ENCODE measurements at regions not wholly inside any gene's neighbourhood (a gene's known extent, or its start where the extent isn't known, plus 50 kb on each side); places are given as distances from the start of the nearest gene placed in this dataset.

- H3K4me3 ChIP-seq (ENCODE audit: low read depth, low read length, poor library complexity, severe bottlenecking): no peak overlapping the region
- no peaks in the 10 kb centered on the region for H3K27me3 ChIP-seq (ENCODE audit: insufficient read depth, low read length)
- H2AFZ ChIP-seq (ENCODE audit: low read length): no peak overlapping the region
- no peak for TF ChIP-seq EZH2 (IDR thresholded peaks at IDR 0.05; ENCODE audit: borderline replicate concordance, low read length)
- no peak for TF ChIP-seq CTCF (IDR thresholded peaks at IDR 0.05; ENCODE audit: low read length)
- H3K4me1 ChIP-seq (ENCODE audit: insufficient read depth, low read length, severe bottlenecking): no peaks in the 10 kb centered on the region
- no peaks in the 10 kb centered on the region for H4K20me1 ChIP-seq (ENCODE audit: insufficient read depth, low read length)
- H3K27ac ChIP-seq (ENCODE audit: low read depth, low read length, poor library complexity, severe bottlenecking): no peak overlapping the region
- H3K36me3 ChIP-seq (ENCODE audit: insufficient read depth, low read length): no peaks in the 10 kb centered on the region
- H3K79me2 ChIP-seq (ENCODE audit: insufficient read depth, low read length): no peaks in the 10 kb centered on the region
- no peak overlapping the region for H3K9ac ChIP-seq (ENCODE audit: low read length)
- no peaks in the 10 kb centered on the region for H3K9me3 ChIP-seq (ENCODE audit: low read length)
- H3K4me2 ChIP-seq (ENCODE audit: low read length): no peak overlapping the region
- H3F3A ChIP-seq (ENCODE audit: insufficient read depth, low read length): no peaks in the 10 kb centered on the region
- H3K9me2 ChIP-seq (ENCODE audit: low read depth, low read length): no peaks in the 10 kb centered on the region
Measured at GRCh38 chrX:69232945-69233344, 67.7 kb upstream of the PJA1 start.

DNA sequence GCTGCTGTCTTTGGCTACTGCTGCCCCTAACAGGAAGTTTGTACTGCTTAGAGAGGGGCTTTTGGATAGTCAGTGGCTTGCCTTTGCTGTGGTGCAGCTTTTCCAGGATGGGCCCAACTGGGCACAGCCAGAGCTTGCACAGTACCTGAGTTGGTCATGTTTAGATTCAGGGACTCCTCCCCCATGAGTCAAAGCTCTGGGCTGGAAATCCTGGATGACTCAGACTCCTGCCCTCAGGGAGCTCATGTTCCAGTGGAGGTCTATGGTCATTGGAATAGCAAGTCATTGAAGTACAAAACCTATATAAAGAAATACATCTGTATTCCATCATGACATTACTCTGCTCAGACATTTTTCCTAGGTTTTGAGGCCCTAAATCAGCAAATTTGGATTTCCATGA lies 66.7 kb upstream of the PJA1 start:
- H3K27me3 ChIP-seq (ENCODE audit: insufficient read depth, low read length): no peaks in the 10 kb centered on the region
- no peak overlapping the region for H3K4me3 ChIP-seq (ENCODE audit: low read depth, low read length, poor library complexity, severe bottlenecking)
- no peak overlapping the region for H2AFZ ChIP-seq (ENCODE audit: low read length)
- no peaks in the 10 kb centered on the region for H3K79me2 ChIP-seq (ENCODE audit: insufficient read depth, low read length)
- no peaks in the 10 kb centered on the region for H4K20me1 ChIP-seq (ENCODE audit: insufficient read depth, low read length)
- H3K27ac ChIP-seq (ENCODE audit: low read depth, low read length, poor library complexity, severe bottlenecking): no peak overlapping the region
- H3K36me3 ChIP-seq (ENCODE audit: insufficient read depth, low read length): no peaks in the 10 kb centered on the region
- H3K9me3 ChIP-seq (ENCODE audit: low read length): no peaks in the 10 kb centered on the region
- H3K4me2 ChIP-seq (ENCODE audit: low read length): no peak overlapping the region
- H3F3A ChIP-seq (ENCODE audit: insufficient read depth, low read length): no peaks in the 10 kb centered on the region
- H3K9ac ChIP-seq (ENCODE audit: low read length): no peak overlapping the region
- no peaks in the 10 kb centered on the region for H3K9me2 ChIP-seq (ENCODE audit: low read depth, low read length)
- TF ChIP-seq EZH2 (IDR thresholded peaks at IDR 0.05; ENCODE audit: borderline replicate concordance, low read length): no peak
- H3K4me1 ChIP-seq (ENCODE audit: insufficient read depth, low read length, severe bottlenecking): no peaks in the 10 kb centered on the region

GRCh38 chrX:69229436-69229835 lies 64.2 kb upstream of the PJA1 start:
- no peak overlapping the region for H2AFZ ChIP-seq (ENCODE audit: low read length)
- TF ChIP-seq EZH2 (IDR thresholded peaks at IDR 0.05; ENCODE audit: borderline replicate concordance, low read length): no peak
- no peak for TF ChIP-seq CTCF (IDR thresholded peaks at IDR 0.05; ENCODE audit: low read length)
- H3F3A ChIP-seq (ENCODE audit: insufficient read depth, low read length): no peaks in the 10 kb centered on the region

DNA sequence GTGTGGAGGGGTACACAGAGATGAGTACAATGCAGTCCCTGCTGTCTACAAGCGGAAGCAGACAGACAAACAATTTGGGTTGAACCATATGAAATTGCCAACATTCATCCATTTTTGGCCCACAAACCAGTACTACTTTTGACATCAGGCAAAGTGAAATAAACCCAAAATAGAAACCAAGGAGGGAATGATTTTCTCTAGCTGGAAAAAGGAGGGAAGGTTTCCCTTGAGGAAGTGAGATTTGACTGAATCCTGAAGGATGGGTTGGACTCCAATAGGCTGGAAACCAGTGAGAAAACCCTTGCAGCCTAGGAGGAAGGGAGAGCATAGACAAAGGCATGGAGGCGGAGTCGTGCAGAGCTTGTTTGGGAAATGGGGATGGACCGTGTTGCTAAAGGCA lies 63.5 kb upstream of the PJA1 start:
- no peaks in the 10 kb centered on the region for H3F3A ChIP-seq (ENCODE audit: insufficient read depth, low read length)
- H3K4me3 ChIP-seq (ENCODE audit: low read depth, low read length, poor library complexity, severe bottlenecking): no peak overlapping the region
- no peak overlapping the region for H3K4me2 ChIP-seq (ENCODE audit: low read length)

More at GRCh38 chrX:69229436-69229835, 64.2 kb upstream of the PJA1 start:
- Histone ChIP-seq H3K36me3 (ENCODE audit: insufficient read depth, low read length) (no peaks in the 10 kb centered on the region), H3K9ac (ENCODE audit: low read length) (no peak overlapping the region), H3K79me2 (ENCODE audit: insufficient read depth, low read length) (no peaks in the 10 kb centered on the region), H3K9me3 (ENCODE audit: low read length) (no peaks in the 10 kb centered on the region), H3K4me3 (ENCODE audit: low read depth, low read length, poor library complexity, severe bottlenecking) (no peak overlapping the region), H3K4me2 (ENCODE audit: low read length) (no peak overlapping the region), H4K20me1 (ENCODE audit: insufficient read depth, low read length) (no peaks in the 10 kb centered on the region), H3K4me1 (ENCODE audit: insufficient read depth, low read length, severe bottlenecking) (no peaks in the 10 kb centered on the region), H3K27me3 (ENCODE audit: insufficient read depth, low read length) (no peaks in the 10 kb centered on the region), H3K27ac (ENCODE audit: low read depth, low read length, poor library complexity, severe bottlenecking) (no peak overlapping the region), H3K9me2 (ENCODE audit: low read depth, low read length) (no peaks in the 10 kb centered on the region)

More for the DNA sequence above, 63.5 kb upstream of the PJA1 start:
- Histone ChIP-seq H3K27ac (ENCODE audit: low read depth, low read length, poor library complexity, severe bottlenecking) (no peak overlapping the region), H3K27me3 (ENCODE audit: insufficient read depth, low read length) (no peaks in the 10 kb centered on the region), H3K9ac (ENCODE audit: low read length) (no peak overlapping the region), H3K9me3 (ENCODE audit: low read length) (no peaks in the 10 kb centered on the region), H3K9me2 (ENCODE audit: low read depth, low read length) (no peaks in the 10 kb centered on the region), H3K79me2 (ENCODE audit: insufficient read depth, low read length) (no peaks in the 10 kb centered on the region), H3K36me3 (ENCODE audit: insufficient read depth, low read length) (no peaks in the 10 kb centered on the region), H4K20me1 (ENCODE audit: insufficient read depth, low read length) (no peaks in the 10 kb centered on the region), H3K4me1 (ENCODE audit: insufficient read depth, low read length, severe bottlenecking) (no peaks in the 10 kb centered on the region), H2AFZ (ENCODE audit: low read length) (no peak overlapping the region)
- TF ChIP-seq CTCF (IDR thresholded peaks at IDR 0.05; ENCODE audit: low read length) (no peak), EZH2 (IDR thresholded peaks at IDR 0.05; ENCODE audit: borderline replicate concordance, low read length) (no peak)
